ENCODE measurements at regions not wholly inside any gene's neighbourhood (a gene's known extent, or its start where the extent isn't known, plus 50 kb on each side); places are given as distances from the start of the nearest gene placed in this dataset.

DNA sequence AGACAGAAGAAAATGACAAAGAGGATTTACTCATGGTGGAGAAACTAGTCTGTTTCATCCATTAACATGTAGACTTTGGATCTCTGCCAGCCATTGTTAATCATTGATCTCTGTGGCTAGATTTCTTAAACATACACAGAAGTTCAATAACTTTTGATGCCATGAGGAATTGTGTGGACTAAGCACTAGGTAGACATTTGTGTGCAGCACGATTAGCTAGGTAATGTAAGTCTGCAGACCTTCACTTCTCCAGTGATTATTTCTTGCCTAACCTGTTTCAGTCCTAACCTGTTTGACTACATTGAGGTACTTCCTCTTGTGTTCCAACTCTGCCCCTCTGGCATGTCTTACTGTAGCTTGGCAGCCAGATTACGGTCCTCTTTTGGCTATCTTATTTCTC lies 928.5 kb upstream of the ROBO1 start:
- TF ChIP-seq, protein P1, sequence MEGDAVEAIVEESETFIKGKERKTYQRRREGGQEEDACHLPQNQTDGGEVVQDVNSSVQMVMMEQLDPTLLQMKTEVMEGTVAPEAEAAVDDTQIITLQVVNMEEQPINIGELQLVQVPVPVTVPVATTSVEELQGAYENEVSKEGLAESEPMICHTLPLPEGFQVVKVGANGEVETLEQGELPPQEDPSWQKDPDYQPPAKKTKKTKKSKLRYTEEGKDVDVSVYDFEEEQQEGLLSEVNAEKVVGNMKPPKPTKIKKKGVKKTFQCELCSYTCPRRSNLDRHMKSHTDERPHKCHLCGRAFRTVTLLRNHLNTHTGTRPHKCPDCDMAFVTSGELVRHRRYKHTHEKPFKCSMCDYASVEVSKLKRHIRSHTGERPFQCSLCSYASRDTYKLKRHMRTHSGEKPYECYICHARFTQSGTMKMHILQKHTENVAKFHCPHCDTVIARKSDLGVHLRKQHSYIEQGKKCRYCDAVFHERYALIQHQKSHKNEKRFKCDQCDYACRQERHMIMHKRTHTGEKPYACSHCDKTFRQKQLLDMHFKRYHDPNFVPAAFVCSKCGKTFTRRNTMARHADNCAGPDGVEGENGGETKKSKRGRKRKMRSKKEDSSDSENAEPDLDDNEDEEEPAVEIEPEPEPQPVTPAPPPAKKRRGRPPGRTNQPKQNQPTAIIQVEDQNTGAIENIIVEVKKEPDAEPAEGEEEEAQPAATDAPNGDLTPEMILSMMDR (IDR thresholded peaks at IDR 0.05; ENCODE audit: insufficient read depth, low read depth, low read length): no peak
- H3K4me3 ChIP-seq (ENCODE audit: low read depth, low read length): no peak overlapping the region
- DNase-seq (ENCODE audit: low read depth): no peak

GRCh38 chr3:80688814-80689213 lies 921.0 kb upstream of the ROBO1 start:
- no peak overlapping the region for H3K4me3 ChIP-seq (ENCODE audit: low read depth, low read length)
- DNase-seq (ENCODE audit: low read depth): peak; percentile 15
- TF ChIP-seq, protein P1 (IDR thresholded peaks at IDR 0.05; ENCODE audit: insufficient read depth, low read depth, low read length): no peak

- TF ChIP-seq, protein P1 (IDR thresholded peaks at IDR 0.05; ENCODE audit: insufficient read depth, low read depth, low read length): no peak
- no peak overlapping the region for H3K4me3 ChIP-seq (ENCODE audit: low read depth, low read length)
- DNase-seq (ENCODE audit: low read depth): no peak
Observed at GRCh38 chr3:80682951-80683350, 915.2 kb upstream of the ROBO1 start.

GRCh38 chr3:80682235-80682634 lies 914.4 kb upstream of the ROBO1 start:
- TF ChIP-seq, protein P1 (IDR thresholded peaks at IDR 0.05; ENCODE audit: insufficient read depth, low read depth, low read length): no peak
- no peak overlapping the region for H3K4me3 ChIP-seq (ENCODE audit: low read depth, low read length)
- no peak for DNase-seq (ENCODE audit: low read depth)

DNA sequence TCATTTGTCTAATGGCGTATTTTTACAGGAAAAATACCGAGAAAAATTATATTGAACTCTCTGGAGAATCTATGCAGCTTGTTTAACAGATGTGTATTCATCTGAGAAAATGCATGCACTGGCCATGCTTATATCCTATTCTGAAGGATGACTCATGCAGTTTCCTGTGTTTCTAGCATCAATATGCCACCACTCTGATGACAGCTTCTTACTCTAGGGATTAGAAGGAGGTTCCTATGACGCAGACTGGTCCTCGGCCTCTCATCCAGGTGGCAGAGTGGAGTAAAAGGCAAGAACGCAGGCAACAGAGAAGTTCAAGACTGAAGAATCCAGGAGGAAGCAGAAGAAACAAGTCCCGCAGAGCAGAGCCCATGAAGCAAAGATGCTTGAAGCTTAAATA lies 910.0 kb upstream of the ROBO1 start:
- peak; percentile 28 for DNase-seq (ENCODE audit: low read depth)
- no peak overlapping the region for H3K4me3 ChIP-seq (ENCODE audit: low read depth, low read length)
- TF ChIP-seq, protein P1 (IDR thresholded peaks at IDR 0.05; ENCODE audit: insufficient read depth, low read depth, low read length): no peak

DNA sequence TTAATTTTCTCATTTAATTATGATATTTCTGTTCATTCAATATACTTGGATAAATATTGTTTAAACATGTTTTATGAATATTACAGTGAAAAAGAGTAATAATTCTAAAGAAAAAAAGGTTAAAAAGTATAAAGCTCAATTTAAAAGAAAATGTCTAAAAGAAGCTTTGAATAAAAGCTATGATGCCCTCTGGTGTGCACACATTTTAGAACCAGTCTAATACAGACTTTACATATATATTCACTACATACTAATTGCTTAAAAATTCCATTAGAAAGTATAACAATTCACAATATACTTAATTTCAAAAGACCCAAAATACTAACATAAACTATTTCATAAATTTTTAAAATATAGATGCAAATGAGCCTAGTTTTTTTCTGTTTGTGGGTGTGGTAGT lies 909.1 kb upstream of the ROBO1 start:
- TF ChIP-seq, protein P1 (IDR thresholded peaks at IDR 0.05; ENCODE audit: insufficient read depth, low read depth, low read length): no peak
- DNase-seq (ENCODE audit: low read depth): no peak
- no peak overlapping the region for H3K4me3 ChIP-seq (ENCODE audit: low read depth, low read length)

DNA sequence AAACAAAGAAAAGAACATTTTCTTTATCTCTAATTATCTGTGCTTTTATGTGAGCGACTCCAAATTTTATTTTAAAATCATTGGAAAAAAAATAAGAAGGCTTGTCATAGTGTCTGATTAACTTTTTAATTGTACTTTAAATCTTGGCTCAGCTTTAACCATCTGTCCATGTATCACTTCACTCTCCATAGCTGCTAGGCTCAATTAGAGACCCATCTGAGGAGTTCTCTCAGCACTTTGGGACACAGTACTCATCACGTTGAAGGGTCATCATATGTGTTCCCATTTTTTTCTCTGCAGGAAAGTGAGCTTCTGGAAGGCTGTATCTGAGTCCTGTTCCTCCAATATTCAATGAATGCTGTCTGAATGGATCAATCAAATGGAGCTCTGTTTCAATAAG lies 908.5 kb upstream of the ROBO1 start:
- TF ChIP-seq, protein P1 (IDR thresholded peaks at IDR 0.05; ENCODE audit: insufficient read depth, low read depth, low read length): no peak
- DNase-seq (ENCODE audit: low read depth): no peak
- H3K4me3 ChIP-seq (ENCODE audit: low read depth, low read length): no peak overlapping the region

All from fibroblast of villous mesenchyme (primary cell).